T-helper 2 cell (primary cell): ENCODE measurements at regions not wholly inside any gene's neighbourhood (a gene's known extent, or its start where the extent isn't known, plus 50 kb on each side); places are given as distances from the start of the nearest gene placed in this dataset.

Source experiments
- DNase-seq, 5 experiments: peaks; one replicate each; pipeline versions ENCODE4 v3.0.0 to v3.0.0-alpha.2; 2012 to 2022

GRCh38 chr11:104522650-104523049 is 358.7 kb upstream of the PDGFD start:
- no peak for DNase-seq

- no peak for DNase-seq
Observed at GRCh38 chr11:104522123-104522522, 358.2 kb upstream of the PDGFD start.

- DNase-seq, result no peak
Observed at GRCh38 chr11:104510169-104510568, 346.2 kb upstream of the PDGFD start.

GRCh38 chr11:104490182-104490581 is 326.2 kb upstream of the PDGFD start:
- no peak for DNase-seq

- no peak for DNase-seq
Observed at GRCh38 chr11:104488561-104488960, 324.6 kb upstream of the PDGFD start.

- DNase-seq, result no peak
Observed at GRCh38 chr11:104487046-104487806, 323.3 kb upstream of the PDGFD start.

- no peak for DNase-seq
Observed at GRCh38 chr11:104484804-104485554, 321.0 kb upstream of the PDGFD start.

- DNase-seq, result no peak
Observed at GRCh38 chr11:104476898-104477297, 313.0 kb upstream of the PDGFD start.

GRCh38 chr11:104476454-104476853 is 312.5 kb upstream of the PDGFD start:
- no peak for DNase-seq

- DNase-seq, result no peak
Observed at GRCh38 chr11:104467404-104467803, 303.5 kb upstream of the PDGFD start.

- DNase-seq, result no peak
Observed at GRCh38 chr11:104465321-104465720, 301.4 kb upstream of the PDGFD start.

GRCh38 chr11:104464691-104465090 is 300.7 kb upstream of the PDGFD start:
- DNase-seq, result no peak

GRCh38 chr11:104462341-104462740 is 298.4 kb upstream of the PDGFD start:
- DNase-seq, result no peak

GRCh38 chr11:104451197-104451893 is 287.4 kb upstream of the PDGFD start:
- no peak for DNase-seq

GRCh38 chr11:104443387-104443786 is 279.4 kb upstream of the PDGFD start:
- no peak for DNase-seq

GRCh38 chr11:104442321-104442720 is 278.4 kb upstream of the PDGFD start:
- DNase-seq, result no peak

GRCh38 chr11:104435494-104435893 is 271.5 kb upstream of the PDGFD start:
- DNase-seq, result no peak

- no peak for DNase-seq
Observed at GRCh38 chr11:104433751-104434150, 269.8 kb upstream of the PDGFD start.

- no peak for DNase-seq
Observed at GRCh38 chr11:104432981-104433380, 269.0 kb upstream of the PDGFD start.

GRCh38 chr11:104432526-104432925 is 268.6 kb upstream of the PDGFD start:
- DNase-seq, result no peak

GRCh38 chr11:104422324-104422944 is 258.5 kb upstream of the PDGFD start:
- DNase-seq, result peak in 1 of 5 experiments; percentile 8

- peak in 1 of 5 experiments; percentile 5 for DNase-seq
Observed at GRCh38 chr11:104410336-104410735, 246.4 kb upstream of the PDGFD start.

GRCh38 chr11:104408630-104409029 is 244.7 kb upstream of the PDGFD start:
- DNase-seq, result no peak
